ENCODE measurements at regions not wholly inside any gene's neighbourhood (a gene's known extent, or its start where the extent isn't known, plus 50 kb on each side); places are given as distances from the start of the nearest gene placed in this dataset.

DNA sequence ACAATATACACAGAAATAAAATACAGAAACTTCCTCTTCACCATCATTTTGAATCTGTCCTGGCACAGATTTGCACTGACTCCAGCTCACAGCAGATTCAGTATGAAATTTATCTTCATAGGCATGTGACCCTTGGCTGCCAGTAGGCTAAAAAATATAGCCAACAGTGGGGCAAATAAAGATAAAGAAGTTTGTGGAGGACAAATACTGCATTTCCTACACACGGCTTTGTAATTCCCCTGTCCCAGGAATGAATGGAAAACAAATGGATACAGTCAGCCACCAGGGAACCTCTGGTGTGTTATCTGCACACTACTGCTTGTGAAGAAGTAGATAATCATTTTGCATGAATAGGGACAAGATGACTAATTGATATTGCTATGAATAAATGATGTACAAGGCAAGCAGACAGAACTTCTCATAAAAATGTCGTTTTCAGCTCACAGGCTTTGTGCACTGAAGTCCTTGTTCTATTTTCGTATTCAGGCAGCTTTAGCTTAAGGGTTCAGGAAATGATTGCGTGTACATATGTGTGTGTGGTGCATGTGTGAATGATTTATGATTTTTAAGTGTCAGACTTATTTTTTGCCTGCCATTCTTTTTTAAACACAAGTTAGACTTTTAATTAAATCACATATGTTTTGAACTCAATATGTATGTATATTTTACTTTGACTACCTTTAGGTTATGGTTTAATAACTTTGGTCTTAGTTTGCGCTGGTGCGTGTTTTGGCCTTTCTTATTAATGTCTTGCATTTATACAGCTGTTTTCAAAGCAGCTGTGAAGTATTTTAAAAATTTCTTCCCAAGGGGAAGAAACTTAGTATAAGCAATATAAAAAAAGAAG lies 543.8 kb upstream of the JAG1 start:
- DNase-seq (ENCODE audit: low spot score) = no peak

GRCh38 chr20:11218173-11218680 lies 544.4 kb upstream of the JAG1 start:
- no peak for DNase-seq (ENCODE audit: low spot score)

DNA sequence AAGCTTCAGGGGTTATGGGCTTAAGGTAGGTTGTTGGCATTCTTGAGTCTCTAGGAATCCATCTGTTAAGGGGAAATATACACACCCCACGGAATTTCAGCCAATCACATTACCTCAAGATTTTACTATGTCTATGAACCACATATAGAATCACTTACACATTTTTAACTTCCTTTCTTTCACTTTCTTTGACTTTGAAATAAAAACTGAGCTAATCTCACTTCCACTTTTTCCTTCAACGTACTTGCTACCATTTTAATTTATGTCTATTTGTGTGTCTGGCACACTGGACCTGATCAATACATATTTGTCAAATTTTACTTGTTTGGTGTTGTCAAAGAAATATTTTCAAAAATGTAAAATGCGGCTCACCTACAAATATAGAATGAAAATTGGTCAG lies 545.4 kb upstream of the JAG1 start:
- DNase-seq (ENCODE audit: low spot score) = no peak

DNA sequence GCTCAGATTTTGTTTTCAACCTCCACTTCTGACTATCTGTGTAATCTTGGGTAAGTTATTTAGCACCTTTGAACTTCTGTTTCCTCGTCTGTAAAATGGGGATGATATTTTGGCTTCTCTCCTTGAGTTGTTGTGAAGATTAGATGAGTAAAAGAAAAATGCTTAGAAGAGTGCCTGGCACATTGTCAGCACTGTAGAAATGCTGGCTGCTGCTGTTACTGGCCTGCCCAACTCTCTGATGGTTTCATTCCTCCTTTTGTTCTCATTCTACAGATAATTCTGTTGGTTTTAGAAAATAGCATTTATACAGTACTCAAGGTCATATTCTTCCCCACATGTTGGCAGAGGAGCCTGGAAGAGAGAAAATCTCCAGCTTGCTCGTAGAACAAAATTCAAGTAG lies 547.2 kb upstream of the JAG1 start:
- DNase-seq (ENCODE audit: low spot score) = no peak

DNA sequence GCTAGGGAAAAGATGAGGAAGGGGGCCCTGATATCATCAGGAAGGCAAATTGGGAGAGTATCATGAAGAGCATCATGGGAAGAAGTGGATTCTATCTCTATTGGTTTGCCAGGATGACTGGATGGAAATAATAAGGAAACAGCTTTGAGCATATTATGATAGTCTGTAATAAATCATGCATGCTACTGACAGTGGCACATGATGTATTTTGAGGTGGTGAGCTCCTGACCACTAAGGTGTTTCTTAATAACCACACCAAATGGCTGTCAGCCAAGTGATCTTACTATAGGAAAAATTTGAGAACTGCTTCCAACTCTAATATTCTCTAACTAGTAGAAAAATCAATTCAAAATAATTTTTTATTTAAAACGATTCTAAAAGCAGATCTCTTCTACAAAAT lies 548.4 kb upstream of the JAG1 start:
- DNase-seq (ENCODE audit: low spot score) = no peak

DNA sequence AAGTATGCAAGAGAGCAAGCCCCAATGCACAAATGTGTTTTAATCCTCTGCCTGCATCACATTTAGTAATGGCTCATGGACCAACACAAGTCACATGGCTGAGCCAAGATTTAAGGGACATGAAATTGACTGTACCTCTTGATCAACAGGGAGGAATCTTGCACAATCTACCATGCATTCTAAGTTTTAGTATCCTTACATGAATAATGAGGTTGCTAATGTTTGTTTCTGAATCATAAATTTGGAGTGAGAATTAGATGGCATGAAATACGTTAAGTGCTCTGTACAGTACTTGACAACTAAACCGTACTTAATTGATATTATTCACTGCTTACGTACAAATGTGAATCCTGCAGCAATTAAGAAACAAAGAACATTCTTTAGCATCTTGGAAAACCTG lies 553.8 kb upstream of the JAG1 start:
- no peak for DNase-seq (ENCODE audit: low spot score)

GRCh38 chr20:11229772-11230171 lies 556.0 kb upstream of the JAG1 start:
- peak; percentile 74 for DNase-seq (ENCODE audit: low spot score)

DNA sequence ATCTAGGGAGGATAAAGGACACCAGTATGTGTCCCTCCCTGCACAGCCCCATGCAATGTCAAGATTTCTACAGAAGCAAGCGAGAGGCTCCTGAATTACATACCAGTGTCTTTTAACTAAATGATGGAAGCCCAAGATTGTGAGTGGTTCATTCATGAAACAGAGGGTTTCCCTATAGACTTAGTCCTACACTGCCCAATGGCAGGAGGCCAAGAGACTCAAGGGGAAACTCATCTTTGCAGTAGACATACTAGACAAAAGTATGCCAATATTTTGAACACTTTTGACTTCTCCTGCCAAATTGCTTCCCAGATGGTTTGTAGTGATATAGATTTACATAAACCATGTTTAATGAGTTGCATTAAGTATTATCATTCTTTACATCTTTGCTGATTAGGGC lies 557.2 kb upstream of the JAG1 start:
- DNase-seq (ENCODE audit: low spot score) = no peak

DNA sequence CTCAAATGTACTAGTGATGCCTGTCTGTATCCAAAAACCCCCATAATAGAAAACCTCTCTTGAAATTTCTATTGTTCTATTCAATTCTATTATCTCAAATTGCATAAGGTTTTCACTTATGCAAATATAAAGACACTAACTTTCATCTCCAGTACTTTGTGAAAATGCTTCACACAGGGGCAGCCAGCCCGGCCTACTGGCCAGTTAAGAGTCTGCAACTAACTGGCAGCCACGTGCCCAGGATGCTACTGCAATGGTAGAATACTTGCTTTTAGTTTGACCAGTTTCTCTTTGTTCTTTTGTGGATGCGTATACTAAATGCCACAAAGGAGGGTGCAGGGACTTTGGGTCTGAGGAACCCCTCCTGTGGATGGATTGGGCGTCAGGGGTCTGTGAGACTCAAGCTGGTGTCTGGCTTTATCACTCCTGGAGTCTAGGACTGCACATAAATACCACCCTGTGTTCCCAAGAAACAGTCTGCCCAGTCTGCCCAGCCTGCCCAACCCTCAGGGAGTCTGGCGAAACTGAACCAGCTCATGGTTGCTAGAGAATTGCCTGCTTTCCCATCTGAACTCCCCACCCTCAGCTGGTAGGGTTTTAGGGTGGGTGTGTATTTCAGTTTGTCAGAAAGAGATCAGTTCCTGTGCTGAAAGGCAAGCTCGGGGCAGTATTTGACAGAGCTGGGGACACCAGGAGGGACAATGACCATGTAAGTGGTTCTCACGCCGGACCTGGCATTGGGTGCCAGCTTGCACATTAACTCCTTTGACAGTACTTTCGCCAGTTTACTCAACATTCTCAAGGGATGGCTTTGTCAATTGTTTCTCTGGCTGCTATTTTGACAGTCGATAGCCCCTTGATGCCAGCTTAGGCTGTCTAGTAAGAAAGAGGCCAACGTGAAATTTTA lies 558.2 kb upstream of the JAG1 start:
- no peak for DNase-seq (ENCODE audit: low spot score)

DNA sequence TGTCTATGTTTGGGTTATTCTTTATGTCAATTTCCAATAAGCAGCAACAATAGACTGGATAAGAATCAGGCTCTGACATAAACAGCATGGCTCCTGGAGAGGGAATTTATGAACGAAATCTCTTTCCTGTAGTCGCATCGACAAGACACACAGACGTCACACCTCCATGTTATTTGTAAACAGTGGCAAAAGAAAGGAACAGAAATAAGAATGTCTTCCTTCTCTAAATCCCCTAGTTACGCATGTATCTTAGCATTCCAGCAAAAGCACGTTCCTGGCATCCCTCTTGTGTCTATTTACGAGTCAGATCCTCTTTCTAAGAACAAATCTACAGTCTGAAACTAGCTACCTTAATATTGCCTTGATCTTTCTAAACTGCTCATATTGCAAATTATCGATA lies 559.1 kb upstream of the JAG1 start:
- no peak for DNase-seq (ENCODE audit: low spot score)

DNA sequence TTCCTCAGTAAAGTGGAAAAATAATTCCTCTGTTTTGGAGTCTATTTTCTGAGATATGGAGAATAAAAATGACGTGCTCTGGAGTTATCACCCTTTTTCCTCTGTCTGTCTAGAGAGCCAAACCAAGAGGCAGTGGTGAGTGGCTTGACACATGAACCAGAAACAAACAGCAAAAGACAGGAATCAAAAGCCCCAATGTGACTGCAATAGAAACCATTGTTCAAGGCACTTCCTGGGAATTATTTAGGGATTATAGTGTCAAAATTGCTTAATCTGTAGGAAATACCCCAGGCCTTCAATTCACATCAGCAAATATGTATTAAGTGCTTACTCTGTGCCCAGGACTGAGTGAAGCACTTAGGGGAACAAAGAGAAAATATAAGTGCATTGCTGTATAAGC lies 560.4 kb upstream of the JAG1 start:
- DNase-seq (ENCODE audit: low spot score) = no peak

DNA sequence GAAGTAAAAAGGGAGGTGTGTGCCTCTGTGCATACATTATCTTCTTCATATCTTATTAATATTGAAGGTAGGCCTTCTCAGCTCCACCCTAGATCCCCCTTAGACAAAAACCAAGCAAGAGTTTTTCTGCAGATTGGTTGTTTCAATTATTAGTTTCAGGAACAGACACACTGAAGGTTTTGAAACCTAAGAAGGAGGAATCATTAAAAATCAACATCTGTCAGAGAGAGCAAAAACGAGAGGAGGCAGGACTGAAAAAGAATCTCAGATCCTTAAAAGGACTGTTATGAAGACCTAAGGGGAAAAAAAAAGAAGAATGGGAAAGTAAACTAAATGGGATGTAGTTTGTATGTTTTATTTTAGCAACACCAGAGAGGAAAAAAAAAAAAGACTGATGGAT lies 560.8 kb upstream of the JAG1 start:
- no peak for DNase-seq (ENCODE audit: low spot score)

- DNase-seq (ENCODE audit: low spot score) = peak; percentile 40
Observed at GRCh38 chr20:11235058-11235457, 561.3 kb upstream of the JAG1 start.

GRCh38 chr20:11242320-11242719 lies 568.5 kb upstream of the JAG1 start:
- no peak for DNase-seq (ENCODE audit: low spot score)

DNA sequence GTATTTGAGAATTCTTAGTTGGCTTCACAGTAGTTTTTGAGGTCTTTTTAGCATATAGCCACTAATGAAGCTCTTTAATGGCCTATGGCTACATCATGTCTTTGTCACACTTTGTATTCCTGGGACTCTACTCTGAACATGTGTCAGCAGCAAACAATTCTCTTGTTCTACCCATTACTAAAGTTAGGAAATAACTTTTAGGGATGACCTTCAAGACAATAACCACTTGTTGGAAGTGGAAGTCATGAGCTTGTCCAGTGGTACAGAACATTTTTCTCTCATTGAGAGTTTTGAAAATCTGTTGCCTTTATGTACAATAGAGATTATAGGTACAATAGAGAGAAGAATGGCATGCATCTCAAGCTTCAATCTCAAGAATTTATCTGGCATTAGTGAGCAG lies 571.6 kb upstream of the JAG1 start:
- DNase-seq (ENCODE audit: low spot score) = no peak

DNA sequence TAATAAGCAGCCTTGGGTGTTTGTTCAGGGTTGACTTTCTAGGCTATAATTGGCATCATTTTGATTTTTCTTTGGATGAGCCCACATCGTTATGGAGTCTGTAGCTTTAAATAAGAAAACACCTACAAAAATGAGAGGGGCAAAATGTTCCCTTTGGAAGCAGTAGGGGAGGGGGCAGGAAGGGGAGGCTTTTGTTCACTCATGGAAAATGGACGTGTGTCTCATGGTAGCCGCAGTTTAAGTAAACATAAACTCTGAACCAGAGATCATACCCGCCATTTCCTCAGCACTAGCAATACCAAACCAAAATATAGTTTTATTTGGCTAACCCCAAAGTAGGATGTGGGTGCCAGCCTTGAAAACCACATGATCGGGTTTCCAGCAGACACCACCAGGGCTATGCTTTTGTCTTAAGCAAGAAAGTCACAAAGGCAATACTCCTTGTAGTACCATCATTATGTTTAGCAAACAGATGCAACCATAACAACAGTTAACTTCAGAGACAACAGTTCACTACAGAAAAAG lies 572.5 kb upstream of the JAG1 start:
- no peak for DNase-seq (ENCODE audit: low spot score)

DNA sequence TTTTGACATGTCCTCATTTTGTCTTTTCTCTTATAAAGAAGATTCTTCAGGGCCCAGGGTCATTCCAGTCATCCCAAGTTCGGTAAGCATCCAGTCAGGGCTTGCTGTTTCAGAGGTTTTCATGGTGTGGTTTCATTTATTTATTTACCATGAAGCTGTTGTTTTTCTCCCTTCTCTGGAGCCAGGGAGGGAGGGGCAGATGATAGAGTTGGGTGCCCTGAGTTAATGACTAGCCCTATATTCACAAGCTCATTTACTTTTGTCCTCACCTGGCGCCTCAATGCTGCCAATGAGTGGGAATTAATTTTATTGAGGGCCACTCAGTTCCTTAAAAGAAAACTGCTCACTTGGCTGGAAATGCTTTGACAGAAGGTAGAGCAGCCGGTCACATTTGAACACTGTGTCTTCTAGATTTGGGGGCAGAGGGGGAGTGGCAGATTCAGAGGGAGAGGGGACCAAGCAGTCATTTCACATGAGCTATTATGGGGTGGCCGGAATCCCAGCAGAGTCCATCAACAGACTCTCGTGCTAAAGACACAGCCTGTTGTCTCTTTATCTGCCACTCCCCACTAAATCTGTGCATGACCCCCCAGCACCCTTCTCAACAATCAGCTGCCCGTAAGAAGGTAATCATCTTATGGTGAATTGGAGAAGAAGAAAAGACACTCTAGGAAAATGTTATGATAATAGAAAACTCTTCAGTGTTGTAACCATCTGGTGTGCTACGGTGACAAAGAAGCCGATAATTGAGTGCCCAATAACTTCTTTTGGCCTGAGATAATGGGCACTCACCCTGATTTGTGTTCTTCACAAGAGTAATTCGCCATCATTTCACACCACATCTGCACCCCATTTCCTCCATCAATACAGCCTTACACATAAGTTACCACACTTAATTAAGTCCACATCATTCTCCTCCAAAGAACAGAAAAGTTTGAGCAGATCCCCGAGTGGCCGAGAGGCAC lies 573.5 kb upstream of the JAG1 start:
- DNase-seq (ENCODE audit: low spot score) = no peak

GRCh38 chr20:11248011-11248409 lies 574.2 kb upstream of the JAG1 start:
- DNase-seq (ENCODE audit: low spot score) = no peak

DNA sequence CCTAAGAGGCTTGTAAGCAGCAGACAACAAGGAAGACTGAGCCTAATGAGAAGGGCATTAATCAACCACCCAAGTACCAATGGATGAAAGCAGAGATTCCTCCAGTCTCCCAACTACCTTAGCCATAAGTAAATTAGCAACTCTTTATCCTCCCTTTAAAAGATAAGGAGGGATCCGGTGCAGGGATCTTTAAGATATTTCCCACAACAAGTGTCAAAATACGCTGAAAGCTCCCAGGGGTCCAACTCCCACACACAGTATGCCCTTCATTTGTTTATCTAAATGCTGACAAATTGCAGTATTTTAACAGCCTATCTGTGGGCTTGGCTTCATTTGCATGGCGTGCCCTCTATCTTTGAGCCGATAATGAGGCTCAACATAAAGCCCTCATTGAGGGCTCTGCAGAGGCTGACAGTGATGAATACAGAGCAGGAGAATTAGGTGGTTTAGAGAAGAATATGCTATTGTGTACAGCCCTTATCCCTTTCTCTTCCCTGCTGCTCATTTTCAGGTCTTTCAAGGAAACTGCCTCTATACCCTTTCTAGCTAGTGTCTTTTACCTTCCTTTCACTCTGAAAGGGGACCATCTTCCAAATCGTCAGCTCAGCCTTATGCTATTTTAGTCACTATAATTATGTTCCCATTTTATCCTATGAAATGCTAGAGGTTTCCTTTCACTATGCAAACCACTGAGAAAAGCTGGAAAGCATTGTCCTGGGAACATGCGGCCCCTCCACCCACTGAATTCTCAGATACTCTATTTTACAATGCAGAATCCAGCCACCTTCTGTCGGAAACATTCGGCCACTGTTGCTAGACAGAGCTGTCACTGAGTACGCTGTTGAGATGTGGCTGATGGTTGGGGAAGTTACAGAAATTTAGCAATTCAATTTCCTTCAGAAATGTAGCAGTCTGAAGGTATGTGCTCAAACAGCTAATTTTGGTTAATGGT lies 575.2 kb upstream of the JAG1 start:
- DNase-seq (ENCODE audit: low spot score) = no peak

GRCh38 chr20:11249683-11250082 lies 575.9 kb upstream of the JAG1 start:
- no peak for DNase-seq (ENCODE audit: low spot score)

Data from hepatic stellate cell (primary cell).